Activated CD8-positive, alpha-beta T cell treated with anti-CD3 and anti-CD28 coated beads for 36 hours (primary cell): ENCODE measurements at regions not wholly inside any gene's neighbourhood (a gene's known extent, or its start where the extent isn't known, plus 50 kb on each side); places are given as distances from the start of the nearest gene placed in this dataset.

ENCODE experiments used
- ATAC-seq: fragments of 200-7000 bp; cut with Tn5 transposase; one replicate; pipeline ENCODE4 v1.10.0; 2021; ENCODE audit warnings: mild to moderate bottlenecking, moderate library complexity
- CTCF ChIA-PET: fragments of 350-600 bp; sonication (Branson Sonifier 250); formaldehyde crosslinking; loops from one replicate; lab custom pipeline; 2021; ENCODE audit warnings: antibody characterized with exemption; lab: Charles Lee
- POLR2A ChIA-PET: fragments of 350-600 bp; sonication (Branson Sonifier 250); formaldehyde crosslinking; loops from one replicate; lab custom pipeline; 2021; ENCODE audit warnings: antibody characterized with exemption; lab: Charles Lee
- DNase-seq: peaks from one replicate; pipeline ENCODE4 v3.0.0-alpha.2; 2020
- H3K27ac Mint-ChIP-seq: one replicate; pipeline ENCODE4 v1.8.0; 2021; ENCODE audit warnings: mild to moderate bottlenecking, mixed read lengths
- H3K27me3 Mint-ChIP-seq: one replicate; pipeline ENCODE4 v1.8.0; 2021; ENCODE audit warnings: mixed read lengths
- H3K36me3 Mint-ChIP-seq: one replicate; pipeline ENCODE4 v1.8.0; 2021; ENCODE audit warnings: low read depth, mixed read lengths
- H3K4me1 Mint-ChIP-seq: one replicate; pipeline ENCODE4 v1.8.0; 2021; ENCODE audit warnings: low read depth, mixed read lengths
- H3K4me3 Mint-ChIP-seq: one replicate; pipeline ENCODE4 v1.8.0; 2021; ENCODE audit warnings: mild to moderate bottlenecking, moderate library complexity, mixed read lengths
- H3K9me3 Mint-ChIP-seq: one replicate; pipeline ENCODE4 v1.8.0; 2021; ENCODE audit warnings: mixed read lengths
- intact Hi-C: fragments of 100-400 bp; cut with micrococcal nuclease; formaldehyde crosslinking; loops from one replicate; pipeline ENCODE4 v1.10.0; 2022
- TF ChIP-seq, protein P1 (sequence below): fragments of 200-600 bp; IDR thresholded peaks from one replicate; pipeline ENCODE4 v1.8.0; 2022; ENCODE audit warnings: antibody characterized with exemption, mild to moderate bottlenecking

- TF ChIP-seq, protein P1, sequence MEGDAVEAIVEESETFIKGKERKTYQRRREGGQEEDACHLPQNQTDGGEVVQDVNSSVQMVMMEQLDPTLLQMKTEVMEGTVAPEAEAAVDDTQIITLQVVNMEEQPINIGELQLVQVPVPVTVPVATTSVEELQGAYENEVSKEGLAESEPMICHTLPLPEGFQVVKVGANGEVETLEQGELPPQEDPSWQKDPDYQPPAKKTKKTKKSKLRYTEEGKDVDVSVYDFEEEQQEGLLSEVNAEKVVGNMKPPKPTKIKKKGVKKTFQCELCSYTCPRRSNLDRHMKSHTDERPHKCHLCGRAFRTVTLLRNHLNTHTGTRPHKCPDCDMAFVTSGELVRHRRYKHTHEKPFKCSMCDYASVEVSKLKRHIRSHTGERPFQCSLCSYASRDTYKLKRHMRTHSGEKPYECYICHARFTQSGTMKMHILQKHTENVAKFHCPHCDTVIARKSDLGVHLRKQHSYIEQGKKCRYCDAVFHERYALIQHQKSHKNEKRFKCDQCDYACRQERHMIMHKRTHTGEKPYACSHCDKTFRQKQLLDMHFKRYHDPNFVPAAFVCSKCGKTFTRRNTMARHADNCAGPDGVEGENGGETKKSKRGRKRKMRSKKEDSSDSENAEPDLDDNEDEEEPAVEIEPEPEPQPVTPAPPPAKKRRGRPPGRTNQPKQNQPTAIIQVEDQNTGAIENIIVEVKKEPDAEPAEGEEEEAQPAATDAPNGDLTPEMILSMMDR = no peak
Measured at GRCh38 chr18:34385311-34385710, 160.6 kb upstream of the NOL4 start.

DNA sequence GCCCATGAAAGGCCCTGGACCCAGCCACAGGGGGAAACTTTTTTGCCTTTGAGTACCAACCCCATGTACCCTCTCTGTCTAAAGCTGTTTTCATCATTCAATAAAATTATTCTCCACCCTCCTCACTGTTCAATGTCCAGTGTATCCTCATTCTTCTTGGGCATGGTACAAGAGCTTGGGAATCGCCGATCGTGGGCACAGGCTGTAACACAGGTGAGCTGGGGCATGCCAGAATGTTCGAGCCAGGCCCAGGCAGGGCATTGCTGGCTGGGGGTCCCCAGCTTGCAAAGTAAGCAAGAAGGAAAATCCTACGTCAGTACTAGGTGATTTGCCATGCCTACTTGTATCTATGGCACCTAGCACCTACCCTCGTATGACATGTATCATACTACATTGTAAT lies 162.1 kb upstream of the NOL4 start:
- no peak for DNase-seq
- no peaks in the 10 kb centered on the region for H3K36me3 Mint-ChIP-seq
- no peaks in the 10 kb centered on the region for H3K27me3 Mint-ChIP-seq
- ChIA-PET POLR2A (no interaction called here), CTCF (interaction anchor here (1.4 kb wide), 1 partner anchor 264 kb away, joined by 3 read pairs; no protein-coding TSS in a partner anchor)
- intact Hi-C loops = no loop called here
- H3K27ac Mint-ChIP-seq = no peak overlapping the region
- H3K9me3 Mint-ChIP-seq = peaks cover under 1% of the 10 kb centered on the region
- no peak for ATAC-seq
- TF ChIP-seq, protein P1 = no peak
- no peak overlapping the region for H3K4me3 Mint-ChIP-seq
- no peaks in the 10 kb centered on the region for H3K4me1 Mint-ChIP-seq

More at GRCh38 chr18:34385311-34385710, 160.6 kb upstream of the NOL4 start:
- no peaks in the 10 kb centered on the region for H3K4me1 Mint-ChIP-seq
- H3K27me3 Mint-ChIP-seq = no peaks in the 10 kb centered on the region
- DNase-seq (no peak), ATAC-seq (no peak)
- no peaks in the 10 kb centered on the region for H3K36me3 Mint-ChIP-seq
- intact Hi-C loops = no loop called here
- peaks cover 2% of the 10 kb centered on the region for H3K9me3 Mint-ChIP-seq
- CTCF ChIA-PET = no interaction called here
- no peak overlapping the region for H3K27ac Mint-ChIP-seq
- POLR2A ChIA-PET = no interaction called here
- H3K4me3 Mint-ChIP-seq = no peak overlapping the region

GRCh38 chr18:34397286-34397896 lies 172.7 kb upstream of the NOL4 start:
- intact Hi-C loops = no loop called here
- TF ChIP-seq, protein P1 = no peak
- POLR2A ChIA-PET = no interaction called here
- Mint-ChIP-seq H3K27ac (no peak overlapping the region), H3K9me3 (peaks cover 3% of the 10 kb centered on the region), H3K27me3 (no peaks in the 10 kb centered on the region), H3K36me3 (no peaks in the 10 kb centered on the region), H3K4me1 (no peaks in the 10 kb centered on the region), H3K4me3 (no peak overlapping the region)
- no peak for DNase-seq
- CTCF ChIA-PET = no interaction called here
- no peak for ATAC-seq

GRCh38 chr18:34399892-34400291 lies 175.2 kb upstream of the NOL4 start:
- no peak for DNase-seq
- no peaks in the 10 kb centered on the region for H3K36me3 Mint-ChIP-seq
- CTCF ChIA-PET = no interaction called here
- no peaks in the 10 kb centered on the region for H3K4me1 Mint-ChIP-seq
- intact Hi-C loops = no loop called here
- TF ChIP-seq, protein P1 = no peak
- no peak overlapping the region for H3K27ac Mint-ChIP-seq
- ATAC-seq = no peak
- POLR2A ChIA-PET = no interaction called here
- no peak overlapping the region for H3K4me3 Mint-ChIP-seq
- H3K27me3 Mint-ChIP-seq = no peaks in the 10 kb centered on the region
- peaks cover 6% of the 10 kb centered on the region for H3K9me3 Mint-ChIP-seq

DNA sequence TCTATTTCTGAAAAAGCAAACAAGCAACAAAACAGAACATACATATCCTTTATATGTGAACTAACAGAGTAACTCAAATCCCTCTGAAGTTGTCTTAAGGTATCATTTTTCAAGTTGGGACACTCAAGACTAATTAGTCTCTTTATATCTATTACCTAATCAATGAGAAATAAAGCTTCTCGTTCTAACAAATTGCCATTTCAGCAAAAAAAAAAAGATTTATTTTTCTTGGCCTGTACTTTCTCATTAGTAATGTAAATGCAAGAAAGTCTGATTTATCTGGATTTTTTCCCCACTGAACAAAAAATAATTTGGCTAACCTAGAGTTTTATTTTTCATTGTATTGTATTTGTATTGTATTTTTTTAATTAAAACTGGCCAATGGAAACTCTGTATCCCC lies 176.1 kb upstream of the NOL4 start:
- Mint-ChIP-seq H3K9me3 (peaks cover 3% of the 10 kb centered on the region), H3K4me3 (no peak overlapping the region)
- no peak for DNase-seq

More for the DNA sequence above, 176.1 kb upstream of the NOL4 start:
- H3K36me3 Mint-ChIP-seq = no peaks in the 10 kb centered on the region
- ChIA-PET CTCF (no interaction called here), POLR2A (no interaction called here)
- TF ChIP-seq, protein P1 = no peak
- intact Hi-C loops = no loop called here
- ATAC-seq = no peak
- H3K27me3 Mint-ChIP-seq = no peaks in the 10 kb centered on the region
- no peaks in the 10 kb centered on the region for H3K4me1 Mint-ChIP-seq
- no peak overlapping the region for H3K27ac Mint-ChIP-seq
